Stimulated activated effector memory CD8-positive, alpha-beta T cell treated with anti-CD3 and anti-CD28 coated beads, Interleukin-12 subunit alpha, Interleukin-12 subunit beta, amount 100 ng/mL, for 72 hours (primary cell): ENCODE measurements at regions not wholly inside any gene's neighbourhood (a gene's known extent, or its start where the extent isn't known, plus 50 kb on each side); places are given as distances from the start of the nearest gene placed in this dataset.

Experiments used
- ATAC-seq: fragments of 150-1000 bp; cut with Tn5 transposase; 2 replicates; pipeline ENCODE4 v1.10.0; 2021
- DNase-seq, 2 donors: peaks; one replicate each; pipeline ENCODE4 v3.0.0; 2021 to 2022; ENCODE audit warnings: low spot score in 2 of 2
- H3K27ac Mint-ChIP-seq: one replicate; pipeline ENCODE4 v1.8.0; 2022; ENCODE audit warnings: mild to moderate bottlenecking, mixed read lengths
- H3K36me3 Mint-ChIP-seq: one replicate; pipeline ENCODE4 v1.8.0; 2022; ENCODE audit warnings: mild to moderate bottlenecking, mixed read lengths
- H3K4me1 Mint-ChIP-seq: one replicate; pipeline ENCODE4 v1.8.0; 2022; ENCODE audit warnings: mixed read lengths
- H3K4me3 Mint-ChIP-seq: one replicate; pipeline ENCODE4 v1.8.0; 2022; ENCODE audit warnings: mild to moderate bottlenecking, mixed read lengths
- H3K9me3 Mint-ChIP-seq: one replicate; pipeline ENCODE4 v1.8.0; 2022; ENCODE audit warnings: mixed read lengths

GRCh38 chrX:45903781-45904201, 641.4 kb downstream of the ZNF674 start:
- H3K9me3 Mint-ChIP-seq: no peaks in the 10 kb centered on the region
- H3K4me1 Mint-ChIP-seq: no peaks in the 10 kb centered on the region
- no peak overlapping the region for H3K4me3 Mint-ChIP-seq
- no peak for ATAC-seq
- H3K27ac Mint-ChIP-seq: no peak overlapping the region
- no peak for DNase-seq
- no peaks in the 10 kb centered on the region for H3K36me3 Mint-ChIP-seq

DNA sequence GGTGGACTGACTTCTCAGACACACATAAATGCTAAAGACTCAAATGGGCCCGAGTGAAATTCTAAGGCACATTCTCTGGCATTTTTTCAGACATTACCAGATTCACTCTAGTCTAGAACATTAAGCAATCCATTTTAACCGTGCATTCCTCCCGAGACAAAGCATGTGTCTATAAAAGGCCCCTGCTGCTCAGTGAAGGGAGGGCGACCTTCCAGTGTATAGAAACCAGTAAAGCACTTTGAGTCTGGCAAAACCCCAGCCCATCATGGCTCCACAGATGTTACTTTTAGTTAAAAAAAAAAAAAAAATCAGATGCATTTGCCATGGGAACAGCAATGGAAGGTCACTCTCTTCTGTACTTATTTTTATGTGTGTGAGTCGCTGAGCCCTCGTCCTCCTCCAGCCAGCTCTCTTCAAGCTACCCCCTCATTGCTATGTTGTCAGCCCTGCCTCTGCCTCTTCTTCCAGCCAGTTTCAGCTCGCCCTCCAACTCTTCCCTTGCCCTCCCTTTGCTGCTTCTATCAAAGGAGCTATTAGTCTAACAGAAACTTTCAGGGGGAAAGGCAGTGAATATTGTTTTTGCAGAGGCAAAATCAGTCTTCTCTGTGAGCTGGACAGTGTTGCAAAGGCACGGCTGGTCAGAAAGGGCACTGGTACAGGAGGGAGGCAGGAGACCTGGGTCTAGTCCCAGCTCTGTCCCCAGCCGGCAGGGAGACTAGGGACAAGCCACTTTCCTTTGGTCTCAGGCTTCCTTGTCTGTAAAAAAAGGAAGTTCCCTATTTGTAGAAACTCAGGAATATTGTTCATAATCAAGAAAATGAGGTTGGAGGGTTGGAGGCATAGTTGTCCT, 644.2 kb downstream of the ZNF674 start:
- H3K4me1 Mint-ChIP-seq: no peaks in the 10 kb centered on the region
- H3K4me3 Mint-ChIP-seq: no peak overlapping the region
- ATAC-seq (no peak), DNase-seq (no peak)
- no peaks in the 10 kb centered on the region for H3K9me3 Mint-ChIP-seq
- H3K36me3 Mint-ChIP-seq: no peaks in the 10 kb centered on the region
- H3K27ac Mint-ChIP-seq: peak overlapping the region; percentile 12

- DNase-seq: no peak
- H3K4me3 Mint-ChIP-seq: no peak overlapping the region
- no peaks in the 10 kb centered on the region for H3K36me3 Mint-ChIP-seq
- no peak overlapping the region for H3K27ac Mint-ChIP-seq
- no peak for ATAC-seq
- no peaks in the 10 kb centered on the region for H3K4me1 Mint-ChIP-seq
- no peaks in the 10 kb centered on the region for H3K9me3 Mint-ChIP-seq
Observed at GRCh38 chrX:45894864-45895645, 650.2 kb downstream of the ZNF674 start.

GRCh38 chrX:45889471-45889870, 655.8 kb downstream of the ZNF674 start:
- no peaks in the 10 kb centered on the region for H3K4me1 Mint-ChIP-seq
- H3K9me3 Mint-ChIP-seq: no peaks in the 10 kb centered on the region
- ATAC-seq (no peak), DNase-seq (no peak)
- H3K4me3 Mint-ChIP-seq: no peak overlapping the region
- H3K36me3 Mint-ChIP-seq: no peaks in the 10 kb centered on the region
- no peak overlapping the region for H3K27ac Mint-ChIP-seq

GRCh38 chrX:45888518-45888917, 656.7 kb downstream of the ZNF674 start:
- DNase-seq (no peak), ATAC-seq (no peak)
- Mint-ChIP-seq H3K9me3 (no peaks in the 10 kb centered on the region), H3K4me3 (no peak overlapping the region), H3K4me1 (no peaks in the 10 kb centered on the region), H3K27ac (no peak overlapping the region), H3K36me3 (no peaks in the 10 kb centered on the region)

- DNase-seq (no peak), ATAC-seq (no peak)
- Mint-ChIP-seq H3K36me3 (no peaks in the 10 kb centered on the region), H3K4me1 (no peaks in the 10 kb centered on the region), H3K27ac (no peak overlapping the region), H3K4me3 (no peak overlapping the region), H3K9me3 (no peaks in the 10 kb centered on the region)
Observed at GRCh38 chrX:45885931-45886330, 659.3 kb downstream of the ZNF674 start.

DNA sequence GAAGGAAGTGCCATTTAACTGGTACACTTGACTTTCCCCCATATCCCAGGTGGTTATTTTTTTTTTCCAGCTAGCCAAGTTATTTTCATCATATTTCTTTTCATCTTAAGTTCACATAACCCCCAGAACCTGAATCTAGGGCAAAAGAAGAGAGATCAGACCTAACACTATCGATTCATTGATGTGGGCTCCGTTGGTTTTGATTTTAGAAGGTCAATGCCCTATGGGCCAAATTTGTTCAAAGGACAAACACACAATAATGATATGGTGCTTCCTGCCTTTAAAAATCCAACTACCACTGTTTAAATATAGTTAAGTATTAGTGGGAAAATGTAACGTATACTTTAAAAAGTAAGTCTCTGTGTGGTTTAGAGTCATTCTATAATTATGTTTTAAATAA, 665.7 kb downstream of the ZNF674 start:
- ATAC-seq (no peak), DNase-seq (no peak)
- Mint-ChIP-seq H3K4me3 (no peak overlapping the region), H3K36me3 (no peaks in the 10 kb centered on the region), H3K4me1 (no peaks in the 10 kb centered on the region), H3K27ac (no peak overlapping the region), H3K9me3 (no peaks in the 10 kb centered on the region)

- Mint-ChIP-seq H3K27ac (no peak overlapping the region), H3K36me3 (no peaks in the 10 kb centered on the region), H3K4me3 (no peak overlapping the region), H3K4me1 (peaks cover 13% of the 10 kb centered on the region), H3K9me3 (no peaks in the 10 kb centered on the region)
- no peak for DNase-seq
- no peak for ATAC-seq
Observed at GRCh38 chrX:45876206-45876605, 669.0 kb downstream of the ZNF674 start.

DNA sequence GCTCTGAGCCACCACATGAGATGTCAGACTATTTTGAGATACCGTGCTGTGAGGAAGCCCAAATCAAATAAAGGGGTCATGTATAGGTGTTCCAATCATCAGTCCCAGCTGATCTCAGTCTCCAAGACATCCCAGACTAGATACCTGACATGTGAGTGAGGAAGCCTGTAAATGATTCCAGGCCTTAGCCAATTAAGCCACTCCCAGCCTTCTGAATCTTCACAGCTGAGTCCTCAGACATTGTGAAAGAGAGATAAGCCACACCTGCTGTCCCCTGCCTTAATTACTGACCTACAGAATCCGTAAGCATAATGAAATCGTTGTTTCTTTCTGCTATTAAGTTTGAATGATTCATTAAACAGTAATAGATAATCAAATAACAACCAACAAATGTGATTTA, 671.4 kb downstream of the ZNF674 start:
- Mint-ChIP-seq H3K9me3 (no peaks in the 10 kb centered on the region), H3K4me1 (peaks cover 13% of the 10 kb centered on the region), H3K27ac (no peak overlapping the region), H3K36me3 (no peaks in the 10 kb centered on the region), H3K4me3 (no peak overlapping the region)
- ATAC-seq (no peak), DNase-seq (no peak)

- no peaks in the 10 kb centered on the region for H3K9me3 Mint-ChIP-seq
- peak; percentile 86 for ATAC-seq
- peak in 1 of 2 donors; percentile 50 for DNase-seq
- H3K4me3 Mint-ChIP-seq: no peak overlapping the region
- H3K27ac Mint-ChIP-seq: no peak overlapping the region
- peaks cover 13% of the 10 kb centered on the region for H3K4me1 Mint-ChIP-seq
- no peaks in the 10 kb centered on the region for H3K36me3 Mint-ChIP-seq
Observed at GRCh38 chrX:45872480-45872879, 671.8 kb upstream of the DIPK2B start.

DNA sequence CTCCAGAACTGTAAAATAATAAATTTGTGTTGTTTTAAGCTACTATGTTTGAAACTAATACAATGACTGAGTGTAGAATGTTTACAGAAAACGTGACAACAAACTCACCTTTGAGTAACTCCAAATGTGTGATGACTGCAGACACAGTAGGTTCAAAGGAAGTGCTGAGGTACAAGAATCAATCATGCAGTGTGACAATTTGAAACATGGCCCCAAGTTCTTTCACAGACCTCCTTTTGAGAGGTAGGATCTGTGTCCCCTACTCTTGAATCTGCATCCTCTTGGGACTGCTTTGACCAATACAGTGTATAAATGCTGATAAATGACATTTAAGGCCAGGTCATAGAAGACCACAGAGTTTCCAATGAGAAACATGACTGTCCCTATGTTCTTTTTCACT, 667.7 kb upstream of the DIPK2B start:
- Mint-ChIP-seq H3K4me1 (peaks cover 13% of the 10 kb centered on the region), H3K9me3 (no peaks in the 10 kb centered on the region), H3K36me3 (no peaks in the 10 kb centered on the region), H3K27ac (no peak overlapping the region), H3K4me3 (no peak overlapping the region)
- DNase-seq (no peak), ATAC-seq (peak; percentile 76)

GRCh38 chrX:45862801-45863200, 662.1 kb upstream of the DIPK2B start:
- DNase-seq: no peak
- H3K27ac Mint-ChIP-seq: no peak overlapping the region
- no peak for ATAC-seq
- H3K36me3 Mint-ChIP-seq: no peaks in the 10 kb centered on the region
- H3K9me3 Mint-ChIP-seq: no peaks in the 10 kb centered on the region
- H3K4me3 Mint-ChIP-seq: no peak overlapping the region
- no peaks in the 10 kb centered on the region for H3K4me1 Mint-ChIP-seq

- no peaks in the 10 kb centered on the region for H3K4me1 Mint-ChIP-seq
- ATAC-seq: no peak
- H3K4me3 Mint-ChIP-seq: no peak overlapping the region
- no peak overlapping the region for H3K27ac Mint-ChIP-seq
- no peak for DNase-seq
- no peaks in the 10 kb centered on the region for H3K36me3 Mint-ChIP-seq
- no peaks in the 10 kb centered on the region for H3K9me3 Mint-ChIP-seq
Observed at GRCh38 chrX:45860450-45860849, 659.8 kb upstream of the DIPK2B start.

DNA sequence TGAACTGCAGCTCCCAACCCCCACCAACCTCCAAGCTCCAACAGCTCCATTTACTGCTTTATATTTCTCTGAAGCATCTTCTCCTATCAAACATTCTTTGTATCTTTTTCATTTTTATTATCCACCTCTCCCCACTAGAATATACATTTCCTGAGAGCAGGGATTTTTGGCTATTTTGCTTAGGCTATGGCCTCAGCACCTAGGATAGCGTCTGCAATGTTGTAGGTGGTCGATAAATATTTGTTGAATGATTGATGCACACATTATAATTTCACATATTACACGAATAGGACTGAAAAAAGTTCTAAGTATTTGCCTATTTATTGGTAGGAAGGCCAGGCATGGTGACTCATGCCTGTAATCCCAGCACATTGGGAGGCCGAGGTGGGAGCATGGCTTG, 658.7 kb upstream of the DIPK2B start:
- DNase-seq (no peak), ATAC-seq (no peak)
- Mint-ChIP-seq H3K4me3 (no peak overlapping the region), H3K9me3 (no peaks in the 10 kb centered on the region), H3K4me1 (peaks cover 6% of the 10 kb centered on the region), H3K36me3 (no peaks in the 10 kb centered on the region), H3K27ac (no peak overlapping the region)

- peaks cover 37% of the 10 kb centered on the region for H3K36me3 Mint-ChIP-seq
- H3K4me1 Mint-ChIP-seq: peaks cover 16% of the 10 kb centered on the region
- peak overlapping the region; percentile 86 for H3K27ac Mint-ChIP-seq
- no peaks in the 10 kb centered on the region for H3K9me3 Mint-ChIP-seq
- DNase-seq (no peak), ATAC-seq (peak; percentile 56)
- peak overlapping the region; percentile 95 for H3K4me3 Mint-ChIP-seq
Observed at GRCh38 chrX:45852884-45853283, 652.2 kb upstream of the DIPK2B start.

DNA sequence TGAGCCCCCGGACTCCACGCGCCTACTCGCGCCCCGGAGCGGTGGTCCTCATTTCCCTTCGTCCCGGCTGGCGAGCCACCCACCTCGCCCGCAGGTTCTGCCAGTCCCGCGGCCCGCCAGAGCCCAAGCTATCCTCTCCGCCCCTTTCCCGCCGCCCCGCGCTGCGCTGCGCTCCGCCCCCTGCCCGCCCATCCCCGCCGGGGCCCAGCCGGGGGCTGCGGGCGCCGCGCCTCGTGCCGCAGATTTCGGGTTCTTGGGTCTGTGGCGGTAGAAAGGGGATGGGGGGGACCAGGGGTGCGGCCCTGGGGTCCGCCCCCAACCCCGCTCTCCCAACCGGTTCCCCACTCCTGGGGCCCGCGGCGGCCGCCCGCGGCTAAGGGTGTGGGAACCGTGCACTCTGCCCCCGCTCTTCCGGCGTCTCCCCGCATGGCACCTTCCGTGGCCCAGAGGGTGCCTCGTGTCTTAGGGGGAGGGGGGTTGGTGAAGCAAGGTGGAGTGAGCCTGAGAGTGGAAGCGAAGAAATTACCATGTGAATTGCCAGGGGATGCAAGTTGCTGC, 650.8 kb upstream of the DIPK2B start:
- Mint-ChIP-seq H3K4me1 (peaks cover 16% of the 10 kb centered on the region), H3K27ac (peak overlapping the region; percentile 86), H3K36me3 (peaks cover 50% of the 10 kb centered on the region), H3K4me3 (peak overlapping the region; percentile 95), H3K9me3 (no peaks in the 10 kb centered on the region)
- DNase-seq (peak; percentile 28 to 69), ATAC-seq (peak; percentile 83)
